IMR-90 (cell line): ENCODE measurements at regions not wholly inside any gene's neighbourhood (a gene's known extent, or its start where the extent isn't known, plus 50 kb on each side); places are given as distances from the start of the nearest gene placed in this dataset.

ENCODE experiments used
- CTCF ChIP-seq: conservative IDR thresholded peaks from 2 replicates; pipeline ENCODE4 v1.5.1; 2012; ENCODE audit warnings: mild to moderate bottlenecking, low read depth, low read length, improper control_type of control experiment
- MXI1 ChIP-seq: IDR thresholded peaks from 2 replicates; pipeline ENCODE4 v1.6.1; 2012; ENCODE audit warnings: low read depth, mild to moderate bottlenecking, low read length, moderate library complexity, borderline replicate concordance
- POLR2A ChIP-seq: IDR thresholded peaks from 2 replicates; pipeline ENCODE4 v1.6.1; 2012; ENCODE audit warnings: mild to moderate bottlenecking, low read depth, low read length
- RAD21 ChIP-seq: IDR thresholded peaks from 2 replicates; pipeline ENCODE4 v1.6.1; 2012; ENCODE audit warnings: low read length, improper control_type of control experiment
- TF ChIP-seq, protein P1 (sequence below): fragments of 150-350 bp; IDR thresholded peaks from 2 replicates; pipeline ENCODE4 v1.6.1; 2017; ENCODE audit warnings: mild to moderate bottlenecking, antibody characterized with exemption, low read length, low read depth

DNA sequence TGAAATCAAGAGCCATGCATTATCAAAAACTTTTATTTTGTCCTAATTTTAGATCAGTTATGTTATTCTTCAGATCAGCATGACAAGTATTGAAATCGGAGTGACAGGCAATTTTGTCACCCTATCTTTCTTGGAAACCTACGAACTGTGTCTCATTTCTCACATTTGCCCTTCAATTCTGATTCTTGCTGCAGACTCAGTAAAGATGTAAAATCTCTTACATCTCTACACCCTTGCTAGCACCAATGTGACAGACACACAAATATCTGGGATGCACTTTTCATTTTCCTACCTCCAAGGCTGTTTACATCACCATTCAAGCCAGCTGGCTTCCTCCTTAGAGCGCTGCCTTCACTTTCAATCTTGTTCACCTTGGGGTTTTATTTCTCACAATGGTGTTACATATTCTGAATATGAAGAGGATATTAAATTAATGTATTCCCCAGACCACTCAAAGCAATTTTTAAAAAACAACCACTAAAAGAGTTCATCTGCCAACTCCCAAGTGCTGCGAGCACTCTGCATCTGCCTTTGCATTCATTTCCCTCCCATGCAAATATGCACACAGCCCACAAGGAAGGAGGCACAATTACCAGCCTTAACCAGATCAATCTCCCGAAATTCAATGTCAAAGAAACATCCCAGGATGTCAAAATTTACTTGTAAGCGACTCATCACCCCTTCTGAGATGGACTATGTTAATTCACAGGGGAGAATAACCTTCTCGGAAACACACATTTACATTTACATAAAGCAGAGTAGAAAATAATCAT, 164.3 kb downstream of the ENC1 start:
- TF ChIP-seq CTCF = no peak
- TF ChIP-seq MXI1 = no peak
- no peak for TF ChIP-seq RAD21
- no peak for TF ChIP-seq POLR2A
- TF ChIP-seq, protein P1, sequence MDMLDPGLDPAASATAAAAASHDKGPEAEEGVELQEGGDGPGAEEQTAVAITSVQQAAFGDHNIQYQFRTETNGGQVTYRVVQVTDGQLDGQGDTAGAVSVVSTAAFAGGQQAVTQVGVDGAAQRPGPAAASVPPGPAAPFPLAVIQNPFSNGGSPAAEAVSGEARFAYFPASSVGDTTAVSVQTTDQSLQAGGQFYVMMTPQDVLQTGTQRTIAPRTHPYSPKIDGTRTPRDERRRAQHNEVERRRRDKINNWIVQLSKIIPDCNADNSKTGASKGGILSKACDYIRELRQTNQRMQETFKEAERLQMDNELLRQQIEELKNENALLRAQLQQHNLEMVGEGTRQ = no peak
